K562 (cell line): ENCODE measurements at regions not wholly inside any gene's neighbourhood (a gene's known extent, or its start where the extent isn't known, plus 50 kb on each side); places are given as distances from the start of the nearest gene placed in this dataset.

ENCODE experiments used
- ATF7 ChIP-seq: fragments of 450-650 bp; IDR thresholded peaks from 2 replicates; pipeline ENCODE4 v1.7.1; 2014; ENCODE audit warnings: mild to moderate bottlenecking, moderate library complexity
- EP300 ChIP-seq: IDR thresholded peaks from 2 replicates; pipeline ENCODE4 v1.6.1; 2012; ENCODE audit warnings: low read length, improper control_type of control experiment
- TAF9B ChIP-seq: fragments of 450-650 bp; IDR thresholded peaks from 2 replicates; pipeline ENCODE4 v1.6.1; 2018; ENCODE audit warnings: mild to moderate bottlenecking; ENCODE audit not compliant: partially characterized antibody

DNA sequence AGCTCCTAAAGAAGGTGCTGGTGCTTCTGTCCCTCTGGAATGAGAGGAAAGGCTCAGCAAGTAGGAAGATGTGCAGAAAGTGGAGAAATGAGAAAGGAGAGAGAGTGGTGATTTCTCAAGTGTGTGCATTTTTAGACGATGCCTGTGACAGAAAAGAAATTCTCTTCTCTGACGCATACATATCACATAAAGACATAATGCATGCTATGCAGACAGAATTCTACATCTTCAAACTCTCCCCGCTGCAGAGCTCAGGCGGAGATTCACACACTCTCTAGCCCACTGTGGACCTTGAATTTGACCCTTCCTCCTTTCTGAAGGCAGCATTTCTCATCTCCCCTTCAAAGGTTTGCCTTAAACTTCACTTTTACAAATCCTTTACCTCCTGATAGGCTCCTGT is 52.0 kb upstream of the CAMK1G start:
- no peak for TF ChIP-seq TAF9B
- TF ChIP-seq ATF7: no peak
- TF ChIP-seq EP300: no peak
